ENCODE measurements at regions not wholly inside any gene's neighbourhood (a gene's known extent, or its start where the extent isn't known, plus 50 kb on each side); places are given as distances from the start of the nearest gene placed in this dataset.

- no peak for TF ChIP-seq CTCF (IDR thresholded peaks at IDR 0.05 in 2 of 3, conservative IDR thresholded peaks at IDR 0.05 in 1 of 3; ENCODE audit: control insufficient read depth in 2 of 3, extremely low read depth in 1 of 3, insufficient read depth in 1 of 3, low read depth in 3 of 3, low read length in 3 of 3)
- no peak for TF ChIP-seq BCL3 (IDR thresholded peaks at IDR 0.05; ENCODE audit: borderline replicate concordance, insufficient read depth, low read depth, low read length, poor library complexity, severe bottlenecking)
- TF ChIP-seq JUND (IDR thresholded peaks at IDR 0.05; ENCODE audit: low read depth, low read length): no peak
- TF ChIP-seq ZBTB33 (IDR thresholded peaks at IDR 0.05): no peak
- TF ChIP-seq EP300 (IDR thresholded peaks at IDR 0.05; ENCODE audit: borderline replicate concordance in 1 of 2, control insufficient read depth in 1 of 2, low read depth in 2 of 2, low read length in 2 of 2): no peak
- TF ChIP-seq POLR2AphosphoS5 (IDR thresholded peaks at IDR 0.05; ENCODE audit: low read length): no peak
- no peak for TF ChIP-seq EZH2 (IDR thresholded peaks at IDR 0.05; ENCODE audit: borderline replicate concordance, control insufficient read depth, low read depth, low read length)
Observed at GRCh38 chr1:82697965-82698364, 897.2 kb downstream of the ADGRL2 start.
